NCI-H82 (cell line): ENCODE measurements at regions not wholly inside any gene's neighbourhood (a gene's known extent, or its start where the extent isn't known, plus 50 kb on each side); places are given as distances from the start of the nearest gene placed in this dataset.

Experiments used
- DNase-seq: peaks from one replicate; lab custom pipeline; 2025; lab: John Stamatoyannopoulos, UW

DNA sequence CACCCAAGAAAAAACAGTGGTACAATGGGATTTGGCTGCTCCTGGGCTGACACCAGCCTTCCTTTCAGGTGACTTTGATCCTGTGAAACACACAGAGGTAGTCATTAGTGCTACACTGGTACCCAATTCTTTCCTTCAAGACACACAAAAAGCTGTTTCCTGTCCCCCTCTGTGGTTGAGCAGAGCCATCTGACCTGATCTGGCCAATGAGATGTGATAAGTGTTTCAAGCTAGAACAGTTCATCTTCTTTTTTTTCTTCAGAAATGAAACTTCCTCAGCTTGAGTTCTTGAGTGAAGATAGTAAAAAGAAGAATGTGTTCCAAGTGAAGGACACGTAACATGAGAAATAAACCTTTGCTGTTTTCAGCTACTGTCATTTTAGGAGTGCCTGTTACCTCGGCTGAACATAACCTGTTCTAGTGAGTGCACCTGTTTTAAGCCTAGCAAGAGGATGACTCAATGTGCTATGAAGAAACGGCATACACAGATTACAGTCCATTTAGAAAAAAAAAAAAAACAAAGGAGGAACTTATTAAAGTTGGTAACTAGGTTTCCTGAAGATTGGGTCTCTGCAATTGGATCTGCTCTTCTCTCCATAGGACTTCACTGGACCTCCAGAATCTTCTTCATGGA is 287.8 kb downstream of the GAS1 start:
- no peak for DNase-seq

DNA sequence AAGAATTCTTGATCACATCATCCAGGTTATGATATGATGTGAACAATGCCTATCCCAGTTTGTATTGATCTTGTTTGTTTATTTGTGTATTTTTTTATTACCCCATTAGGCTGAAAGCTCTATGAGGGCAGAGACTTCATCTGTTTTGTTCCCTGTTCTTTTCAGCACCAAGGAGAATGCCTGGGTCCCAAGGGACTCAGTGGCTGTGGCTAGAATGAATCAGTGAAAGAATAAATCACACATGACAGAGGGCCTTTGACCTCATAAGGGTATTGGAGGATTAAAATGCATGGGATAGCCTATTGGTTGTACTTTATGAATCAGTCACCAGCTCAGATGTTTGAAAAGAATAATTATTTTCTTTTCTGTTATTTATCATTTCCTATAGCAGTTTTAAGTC is 292.2 kb downstream of the GAS1 start:
- no peak for DNase-seq

DNA sequence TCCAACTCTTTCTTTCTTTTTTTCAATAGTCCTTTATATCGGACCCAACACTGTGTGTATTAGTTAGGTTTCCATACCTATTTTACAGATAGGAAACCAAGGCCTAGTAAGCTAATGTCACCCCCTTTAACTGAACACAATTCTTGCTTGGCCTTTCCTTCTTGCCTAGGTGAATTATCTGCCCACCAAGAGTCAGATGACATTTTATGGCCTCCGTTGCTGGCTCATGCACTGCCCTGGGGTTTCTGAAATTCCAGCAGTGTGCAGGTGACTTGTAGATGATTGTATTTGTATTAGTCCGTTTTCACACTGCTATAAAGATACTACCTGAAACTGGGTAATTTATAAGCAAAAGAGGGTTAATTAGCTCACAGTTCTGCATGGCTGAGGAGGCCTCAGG is 293.8 kb downstream of the GAS1 start:
- no peak for DNase-seq

DNA sequence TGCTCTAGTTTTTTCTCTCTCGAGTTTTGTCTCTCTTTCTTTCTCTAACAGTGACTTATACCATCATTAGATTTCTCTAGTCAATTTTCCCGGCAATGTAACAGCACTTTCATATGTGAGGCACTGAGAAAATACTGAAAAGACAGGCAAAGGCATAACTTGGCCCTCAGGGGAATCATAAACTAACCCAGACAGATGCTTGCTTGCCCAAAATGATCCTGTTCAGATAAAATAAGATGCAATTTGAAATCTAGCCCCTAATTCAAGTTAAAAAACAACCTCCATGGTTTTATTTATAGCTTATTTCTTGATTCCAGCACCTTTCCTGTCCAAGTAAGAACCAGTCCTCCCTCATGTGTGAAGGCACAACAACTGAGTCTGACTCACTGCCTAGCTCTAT is 294.6 kb downstream of the GAS1 start:
- no peak for DNase-seq

DNA sequence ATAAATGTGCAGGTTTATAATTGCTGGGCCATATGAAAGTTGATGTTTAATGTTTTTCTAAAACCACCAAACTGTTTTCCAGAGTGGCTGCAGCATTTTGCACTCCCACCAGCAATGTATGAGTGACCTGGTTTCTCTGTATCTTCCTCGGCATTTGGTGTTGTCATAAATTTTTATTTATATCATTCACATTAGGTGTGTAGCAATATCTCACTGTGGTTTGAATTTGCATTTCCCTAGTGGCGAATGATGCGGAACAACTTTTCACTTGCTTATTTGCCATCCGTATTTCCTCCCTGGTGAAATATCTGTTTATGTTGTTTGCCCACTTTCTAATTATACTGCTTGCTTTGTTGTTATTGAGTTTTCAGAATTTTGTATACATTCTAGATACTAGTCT is 295.7 kb upstream of the TUT7 start:
- no peak for DNase-seq

GRCh38 chr9:86648828-86649170 is 294.6 kb upstream of the TUT7 start:
- no peak for DNase-seq

GRCh38 chr9:86648156-86648827 is 294.1 kb upstream of the TUT7 start:
- DNase-seq = no peak

DNA sequence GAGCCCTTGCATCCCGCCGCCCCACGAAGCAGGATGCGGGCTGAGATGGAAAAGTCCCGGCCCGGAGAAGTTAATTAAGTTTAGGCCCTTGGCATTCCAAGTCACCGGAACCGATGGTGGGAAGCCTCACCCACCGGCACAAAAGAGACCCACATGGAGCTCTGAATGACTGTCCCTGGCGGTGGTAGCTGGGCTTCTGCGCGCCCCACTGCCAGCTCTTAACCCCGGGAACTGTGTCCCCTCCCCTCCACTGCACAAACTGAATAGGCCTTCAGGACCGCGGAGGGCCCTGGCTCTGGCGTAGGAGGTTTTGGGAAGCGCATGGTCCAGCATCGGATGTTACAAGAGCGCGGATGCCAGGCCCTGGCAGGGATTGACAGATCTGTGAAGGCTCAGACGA is 291.1 kb upstream of the TUT7 start:
- DNase-seq = no peak

DNA sequence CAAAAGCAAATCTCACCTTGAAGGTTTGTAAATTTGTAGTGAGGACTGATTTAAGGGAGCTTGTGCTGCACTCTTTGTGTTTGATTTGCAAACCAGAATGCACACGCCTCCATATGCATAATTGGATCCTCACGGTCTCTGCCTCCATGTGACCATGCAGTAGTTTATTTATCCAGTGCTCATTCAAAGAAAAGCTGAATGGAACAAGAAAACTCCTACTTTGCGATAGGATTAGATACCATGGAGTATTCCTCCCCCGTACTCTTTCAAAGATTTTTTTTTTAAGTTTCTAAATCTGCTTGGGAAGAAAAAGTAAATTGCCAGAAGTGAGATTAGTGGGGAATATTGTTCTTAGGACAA is 290.4 kb upstream of the TUT7 start:
- no peak for DNase-seq

DNA sequence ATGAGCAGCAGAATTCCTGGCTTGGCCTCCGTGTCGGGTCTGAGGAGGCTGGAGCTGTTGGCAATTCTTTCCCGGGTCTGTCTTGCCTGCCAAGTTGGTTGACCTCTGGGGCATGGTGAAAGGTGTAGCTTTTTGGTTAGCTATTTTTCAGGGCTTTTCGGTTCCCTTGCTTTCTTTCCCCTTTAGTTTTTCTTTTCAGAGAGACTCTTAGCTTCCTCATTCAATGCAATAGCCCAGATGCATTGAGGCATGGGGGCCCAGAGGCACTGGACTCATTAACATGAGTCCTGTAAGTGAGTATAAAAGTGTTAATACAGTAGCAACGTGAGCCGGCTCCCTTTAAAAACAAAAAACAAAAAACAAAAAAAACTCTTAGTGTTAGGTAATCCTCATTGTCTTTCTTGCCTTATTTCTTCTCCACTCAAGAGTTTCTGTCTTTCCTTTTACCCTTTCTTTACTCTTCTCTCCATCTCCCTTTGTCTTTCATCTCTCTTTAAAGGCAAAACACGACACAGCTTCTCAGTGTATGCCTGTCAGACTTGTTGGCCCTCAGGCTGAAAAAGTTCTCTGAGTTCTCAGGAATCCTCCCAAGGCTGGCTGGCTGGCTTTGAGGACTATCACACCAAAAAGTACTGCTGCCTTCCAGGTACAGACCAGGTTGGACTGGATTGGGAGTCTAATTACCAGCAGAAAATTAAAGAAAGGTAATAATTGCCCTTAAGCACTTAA is 289.9 kb upstream of the TUT7 start:
- DNase-seq = no peak

DNA sequence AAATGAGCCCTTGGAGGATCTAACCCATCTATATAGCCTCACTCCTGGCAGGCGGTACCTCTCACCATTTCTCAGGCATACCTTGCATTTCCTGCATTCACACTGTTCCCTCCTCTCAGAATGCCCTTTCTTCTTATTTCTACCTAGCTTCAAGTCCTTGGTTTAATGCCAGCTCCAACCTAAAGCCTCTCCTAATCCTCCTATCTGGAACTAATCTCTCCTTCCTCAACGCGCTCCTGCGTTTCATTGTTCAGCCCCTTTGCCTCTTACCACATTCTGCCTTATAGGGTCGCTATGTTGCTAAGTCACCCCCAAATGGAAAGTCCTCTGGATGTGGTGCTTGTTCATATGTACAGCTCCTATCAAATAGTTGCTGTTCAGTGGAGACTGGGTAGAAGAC is 288.5 kb upstream of the TUT7 start:
- peak; percentile 40 for DNase-seq

GRCh38 chr9:86641970-86642369 is 287.8 kb upstream of the TUT7 start:
- DNase-seq = no peak

- DNase-seq = no peak
Observed at GRCh38 chr9:86639899-86640379, 285.7 kb upstream of the TUT7 start.

- no peak for DNase-seq
Observed at GRCh38 chr9:86639287-86639686, 285.1 kb upstream of the TUT7 start.

DNA sequence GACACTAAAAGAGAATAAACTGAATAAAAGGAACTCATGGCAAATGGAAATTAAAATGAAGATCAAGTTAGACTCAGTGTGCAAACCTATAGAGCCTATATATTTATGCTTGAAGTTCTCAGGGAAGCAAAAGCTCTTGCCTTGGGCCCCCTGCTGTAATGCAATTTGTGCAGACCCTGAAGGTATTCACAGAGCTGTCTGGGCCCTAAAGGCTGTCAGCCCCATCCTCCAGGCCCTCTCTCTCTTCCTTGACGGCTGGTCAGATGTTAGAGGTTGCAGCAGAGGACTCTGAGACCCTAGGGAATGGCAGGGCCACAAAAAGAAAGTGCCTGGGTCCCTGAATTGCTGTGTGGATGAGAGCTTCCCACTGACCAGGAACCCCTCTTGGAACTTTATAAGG is 283.9 kb upstream of the TUT7 start:
- no peak for DNase-seq

GRCh38 chr9:86637515-86637914 is 283.3 kb upstream of the TUT7 start:
- peak; percentile 2 for DNase-seq

GRCh38 chr9:86636519-86636918 is 282.3 kb upstream of the TUT7 start:
- no peak for DNase-seq

- DNase-seq = no peak
Observed at GRCh38 chr9:86636038-86636437, 281.8 kb upstream of the TUT7 start.

DNA sequence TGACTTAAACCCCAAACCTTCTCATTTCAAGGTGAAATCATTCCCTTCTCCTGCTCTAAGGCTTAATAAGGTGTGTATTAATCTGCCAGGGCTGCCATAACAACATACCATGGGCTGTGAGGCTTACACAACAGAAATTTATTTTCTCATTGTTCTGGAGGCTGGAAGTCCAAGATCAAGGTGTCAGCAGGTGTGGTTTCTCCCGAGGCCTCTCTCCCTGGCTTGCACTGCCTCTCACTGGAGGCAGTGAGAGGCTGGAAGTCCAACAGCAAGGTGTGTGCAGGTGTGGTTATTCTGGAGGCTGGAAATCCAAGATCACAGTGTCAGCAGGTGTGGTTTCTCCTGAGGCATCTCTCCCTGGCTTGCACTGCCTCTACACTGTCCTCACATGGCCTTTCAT is 280.3 kb upstream of the TUT7 start:
- no peak for DNase-seq

DNA sequence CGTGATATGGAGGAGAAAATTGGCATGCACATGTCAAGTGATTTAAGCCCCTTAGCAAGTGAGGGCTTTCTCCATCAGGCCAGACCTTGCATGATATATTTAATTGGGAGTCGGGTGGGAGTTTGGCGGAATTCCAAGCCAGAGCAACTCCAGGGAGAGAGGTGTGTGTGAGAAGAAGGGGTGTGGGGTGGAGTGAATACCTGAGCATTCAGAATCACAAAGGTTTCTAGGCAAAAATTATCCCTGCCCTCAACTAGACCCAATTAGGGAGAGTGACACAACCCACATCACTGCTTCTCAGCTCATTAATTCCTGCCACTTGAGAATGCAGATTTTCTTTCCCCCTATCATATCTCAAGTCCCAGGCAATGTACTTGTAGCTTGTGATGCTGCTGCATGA is 279.7 kb upstream of the TUT7 start:
- no peak for DNase-seq

- no peak for DNase-seq
Observed at GRCh38 chr9:86632537-86632936, 278.3 kb upstream of the TUT7 start.

DNA sequence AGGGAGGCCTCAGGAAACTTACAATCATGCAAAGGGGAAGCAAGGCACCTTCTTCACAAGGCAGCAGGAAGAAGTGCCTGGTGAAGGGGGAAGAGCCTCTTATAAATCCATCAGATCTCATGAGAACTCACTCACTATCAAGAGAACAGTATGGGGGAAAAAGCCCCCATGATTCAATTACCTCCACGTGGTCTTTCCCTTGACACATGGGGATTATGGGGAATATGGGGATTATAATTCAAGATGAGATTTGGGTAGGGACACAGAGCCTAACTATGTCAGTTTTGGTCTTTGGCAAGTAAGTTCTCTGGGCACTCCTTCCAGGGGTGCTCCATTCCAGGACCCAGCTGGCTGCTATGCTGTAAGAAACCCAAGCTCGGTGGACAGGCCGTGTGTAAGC is 275.3 kb upstream of the TUT7 start:
- DNase-seq = no peak

GRCh38 chr9:86626802-86627201 is 272.6 kb upstream of the TUT7 start:
- no peak for DNase-seq

DNA sequence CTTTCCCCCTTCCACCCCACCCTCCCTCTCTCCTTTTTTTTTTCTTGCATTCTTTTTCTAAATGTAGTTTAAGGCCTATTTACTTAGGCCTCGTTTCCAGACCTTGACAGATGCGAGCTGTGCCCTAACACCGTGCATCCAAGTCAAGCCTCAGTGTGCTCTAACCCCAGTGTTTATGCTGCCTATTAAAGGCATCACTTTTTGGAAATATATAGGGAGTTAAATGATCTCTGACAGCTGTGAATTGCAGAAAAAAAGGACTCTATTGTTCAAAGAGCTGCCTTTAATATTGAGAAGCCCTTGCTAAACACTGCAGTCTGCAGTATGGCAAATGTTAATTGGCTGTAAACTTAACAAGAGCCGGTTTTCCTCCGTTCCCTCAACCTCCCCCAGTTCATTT is 270.4 kb upstream of the TUT7 start:
- DNase-seq = no peak
